ENCODE measurements at regions not wholly inside any gene's neighbourhood (a gene's known extent, or its start where the extent isn't known, plus 50 kb on each side); places are given as distances from the start of the nearest gene placed in this dataset.

GRCh38 chr17:70773258-70773657, 603.9 kb downstream of the KCNJ2 start:
- Histone ChIP-seq H3K4me3 (replicated peaks; ENCODE audit: insufficient read depth, low read length) (no peak overlapping the region), H3K27me3 (ENCODE audit: insufficient read depth, poor library complexity, severe bottlenecking) (no peaks in the 10 kb centered on the region), H3K27ac (replicated peaks) (no peak overlapping the region)
- TF ChIP-seq SPI1 (IDR thresholded peaks at IDR 0.05; ENCODE audit: borderline replicate concordance, low read depth) (no peak), CTCF (IDR thresholded peaks at IDR 0.05; ENCODE audit: insufficient read depth, low read length) (no peak), GABPA (IDR thresholded peaks at IDR 0.05; ENCODE audit: low read depth) (no peak), POLR2AphosphoS5 (IDR thresholded peaks at IDR 0.05; ENCODE audit: low read depth) (no peak), REST (IDR thresholded peaks at IDR 0.05; ENCODE audit: insufficient replicate concordance, low read depth) (no peak)
- DNase-seq (ENCODE audit: low read depth in 1 of 2, low spot score in 1 of 2): no peak

- no peak for DNase-seq (ENCODE audit: low read depth in 1 of 2, low spot score in 1 of 2)
- TF ChIP-seq SPI1 (IDR thresholded peaks at IDR 0.05; ENCODE audit: borderline replicate concordance, low read depth) (no peak), CTCF (IDR thresholded peaks at IDR 0.05; ENCODE audit: insufficient read depth, low read length) (no peak)
- Histone ChIP-seq H3K27me3 (ENCODE audit: insufficient read depth, poor library complexity, severe bottlenecking) (no peaks in the 10 kb centered on the region), H3K4me3 (replicated peaks; ENCODE audit: insufficient read depth, low read length) (no peak overlapping the region), H3K27ac (replicated peaks) (no peak overlapping the region)
Measured at GRCh38 chr17:70774339-70775117, 605.2 kb downstream of the KCNJ2 start.

- DNase-seq (ENCODE audit: low read depth in 1 of 2, low spot score in 1 of 2): no peak
- Histone ChIP-seq H3K27me3 (ENCODE audit: insufficient read depth, poor library complexity, severe bottlenecking) (no peaks in the 10 kb centered on the region), H3K4me3 (replicated peaks; ENCODE audit: insufficient read depth, low read length) (no peak overlapping the region), H3K27ac (replicated peaks) (no peak overlapping the region)
- TF ChIP-seq GABPA (IDR thresholded peaks at IDR 0.05; ENCODE audit: low read depth): no peak
- TF ChIP-seq SPI1 (IDR thresholded peaks at IDR 0.05; ENCODE audit: borderline replicate concordance, low read depth): no peak
- no peak for TF ChIP-seq REST (IDR thresholded peaks at IDR 0.05; ENCODE audit: insufficient replicate concordance, low read depth)
- TF ChIP-seq POLR2AphosphoS5 (IDR thresholded peaks at IDR 0.05; ENCODE audit: low read depth): no peak
- no peak for TF ChIP-seq CTCF (IDR thresholded peaks at IDR 0.05; ENCODE audit: insufficient read depth, low read length)
Measured at GRCh38 chr17:70775679-70776078, 606.3 kb downstream of the KCNJ2 start.

- Histone ChIP-seq H3K4me3 (replicated peaks; ENCODE audit: insufficient read depth, low read length) (no peak overlapping the region), H3K27me3 (ENCODE audit: insufficient read depth, poor library complexity, severe bottlenecking) (no peaks in the 10 kb centered on the region), H3K27ac (replicated peaks) (no peak overlapping the region)
- TF ChIP-seq POLR2AphosphoS5 (IDR thresholded peaks at IDR 0.05; ENCODE audit: low read depth) (no peak), REST (IDR thresholded peaks at IDR 0.05; ENCODE audit: insufficient replicate concordance, low read depth) (no peak), GABPA (IDR thresholded peaks at IDR 0.05; ENCODE audit: low read depth) (no peak), CTCF (IDR thresholded peaks at IDR 0.05; ENCODE audit: insufficient read depth, low read length) (no peak), SPI1 (IDR thresholded peaks at IDR 0.05; ENCODE audit: borderline replicate concordance, low read depth) (no peak)
- no peak for DNase-seq (ENCODE audit: low read depth in 1 of 2, low spot score in 1 of 2)
Measured at GRCh38 chr17:70776441-70776840, 607.1 kb downstream of the KCNJ2 start.

All from HL-60 (cell line).